ENCODE measurements at regions not wholly inside any gene's neighbourhood (a gene's known extent, or its start where the extent isn't known, plus 50 kb on each side); places are given as distances from the start of the nearest gene placed in this dataset.

DNA sequence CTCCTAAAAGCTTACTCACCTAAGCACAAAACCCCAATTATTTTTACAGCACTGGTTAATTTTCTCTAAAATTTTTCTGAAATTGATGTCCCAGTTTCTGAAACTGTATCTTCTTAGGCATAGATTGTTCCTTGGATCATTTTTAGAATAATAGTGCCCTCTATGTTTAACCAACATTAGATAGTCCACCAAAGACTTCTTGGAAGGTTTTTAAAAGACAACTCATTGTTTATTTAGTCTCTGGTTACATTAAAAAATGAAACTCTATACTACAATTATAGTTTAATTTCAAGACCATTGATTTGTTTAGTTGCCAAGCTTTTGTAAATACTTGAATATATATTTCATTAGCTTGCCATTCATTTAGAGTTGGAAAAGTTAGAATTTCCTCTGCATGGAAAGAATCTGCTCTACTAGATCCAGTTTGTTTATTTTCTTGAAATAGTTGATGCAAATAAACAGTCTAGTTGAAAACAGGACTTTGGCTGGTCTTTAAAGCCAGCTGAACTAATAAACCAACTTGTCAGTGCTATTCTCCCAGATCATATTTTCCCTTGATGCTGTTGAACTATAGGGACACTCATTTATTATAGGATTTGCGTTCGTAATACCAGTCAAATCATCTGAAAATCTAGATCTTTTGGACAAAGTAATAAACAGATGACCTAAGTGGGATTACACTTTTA lies 990.5 kb downstream of the TLE1 start:
- no peaks in the 10 kb centered on the region for H4K20me1 ChIP-seq (ENCODE audit: insufficient read depth, low read length)
- H3K9me2 ChIP-seq (replicated peaks; ENCODE audit: insufficient read depth, low read length) = no peaks in the 10 kb centered on the region
- no peak overlapping the region for H3K4me2 ChIP-seq (ENCODE audit: low read depth, low read length)
- H2AFZ ChIP-seq (ENCODE audit: low read length) = no peak overlapping the region
- H3K4me3 ChIP-seq (ENCODE audit: low read length) = no peak overlapping the region
- H3K4me1 ChIP-seq (ENCODE audit: low read length) = no peaks in the 10 kb centered on the region
- no peak overlapping the region for H3K9ac ChIP-seq (ENCODE audit: low read length)
- no peak overlapping the region for H3K27ac ChIP-seq (ENCODE audit: low read length)
- H3K36me3 ChIP-seq (replicated peaks; ENCODE audit: insufficient read depth, low read length) = no peaks in the 10 kb centered on the region
- no peak for DNase-seq
- H3K79me2 ChIP-seq (ENCODE audit: low read length) = no peaks in the 10 kb centered on the region
- no peak for TF ChIP-seq EZH2phosphoT487 (IDR thresholded peaks at IDR 0.05; ENCODE audit: low read length)
- TF ChIP-seq, protein P1, sequence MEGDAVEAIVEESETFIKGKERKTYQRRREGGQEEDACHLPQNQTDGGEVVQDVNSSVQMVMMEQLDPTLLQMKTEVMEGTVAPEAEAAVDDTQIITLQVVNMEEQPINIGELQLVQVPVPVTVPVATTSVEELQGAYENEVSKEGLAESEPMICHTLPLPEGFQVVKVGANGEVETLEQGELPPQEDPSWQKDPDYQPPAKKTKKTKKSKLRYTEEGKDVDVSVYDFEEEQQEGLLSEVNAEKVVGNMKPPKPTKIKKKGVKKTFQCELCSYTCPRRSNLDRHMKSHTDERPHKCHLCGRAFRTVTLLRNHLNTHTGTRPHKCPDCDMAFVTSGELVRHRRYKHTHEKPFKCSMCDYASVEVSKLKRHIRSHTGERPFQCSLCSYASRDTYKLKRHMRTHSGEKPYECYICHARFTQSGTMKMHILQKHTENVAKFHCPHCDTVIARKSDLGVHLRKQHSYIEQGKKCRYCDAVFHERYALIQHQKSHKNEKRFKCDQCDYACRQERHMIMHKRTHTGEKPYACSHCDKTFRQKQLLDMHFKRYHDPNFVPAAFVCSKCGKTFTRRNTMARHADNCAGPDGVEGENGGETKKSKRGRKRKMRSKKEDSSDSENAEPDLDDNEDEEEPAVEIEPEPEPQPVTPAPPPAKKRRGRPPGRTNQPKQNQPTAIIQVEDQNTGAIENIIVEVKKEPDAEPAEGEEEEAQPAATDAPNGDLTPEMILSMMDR (IDR thresholded peaks at IDR 0.05; ENCODE audit: low read length) = no peak
- no peak for TF ChIP-seq EZH2 (optimal IDR thresholded peaks at IDR 0.05; ENCODE audit: low read depth, low read length)
- H3F3A ChIP-seq (ENCODE audit: insufficient read depth, low read length) = no peaks in the 10 kb centered on the region
- H3K9me3 ChIP-seq (replicated peaks; ENCODE audit: insufficient read depth, low read length) = no peaks in the 10 kb centered on the region
- no peaks in the 10 kb centered on the region for H3K27me3 ChIP-seq (replicated peaks; ENCODE audit: insufficient read depth, low read length)

DNA sequence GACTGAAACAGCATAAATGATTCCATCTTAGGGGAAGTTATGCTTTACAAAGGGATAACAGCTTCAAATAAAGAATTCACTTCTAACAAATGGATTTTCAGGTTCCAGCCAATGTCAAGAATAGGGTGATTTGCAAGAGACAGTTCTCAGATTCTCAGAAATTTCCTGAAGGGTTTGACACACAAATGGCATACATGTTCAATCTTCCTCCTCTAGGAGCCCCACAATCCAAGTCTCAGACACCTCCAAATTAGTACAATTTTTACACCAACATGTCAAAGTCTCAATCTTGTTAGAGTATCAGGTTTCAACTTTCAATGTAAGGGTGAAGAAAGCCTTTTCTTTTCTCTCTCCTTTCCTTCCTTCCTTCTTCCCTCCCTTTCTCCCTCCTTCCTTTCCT lies 996.6 kb downstream of the TLE1 start:
- Histone ChIP-seq H2AFZ (ENCODE audit: low read length) (no peak overlapping the region), H3K4me3 (ENCODE audit: low read length) (no peak overlapping the region), H3K27me3 (replicated peaks; ENCODE audit: insufficient read depth, low read length) (no peaks in the 10 kb centered on the region), H3K9ac (ENCODE audit: low read length) (no peak overlapping the region), H3K9me3 (replicated peaks; ENCODE audit: insufficient read depth, low read length) (no peaks in the 10 kb centered on the region), H3K9me2 (replicated peaks; ENCODE audit: insufficient read depth, low read length) (no peaks in the 10 kb centered on the region), H3K36me3 (replicated peaks; ENCODE audit: insufficient read depth, low read length) (no peaks in the 10 kb centered on the region), H4K20me1 (ENCODE audit: insufficient read depth, low read length) (no peaks in the 10 kb centered on the region), H3K27ac (ENCODE audit: low read length) (no peak overlapping the region), H3F3A (ENCODE audit: insufficient read depth, low read length) (no peaks in the 10 kb centered on the region), H3K79me2 (ENCODE audit: low read length) (no peaks in the 10 kb centered on the region), H3K4me2 (ENCODE audit: low read depth, low read length) (no peak overlapping the region), H3K4me1 (ENCODE audit: low read length) (no peaks in the 10 kb centered on the region)
- TF ChIP-seq, protein P1 (IDR thresholded peaks at IDR 0.05; ENCODE audit: low read length) = no peak
- TF ChIP-seq EZH2phosphoT487 (IDR thresholded peaks at IDR 0.05; ENCODE audit: low read length) (no peak), EZH2 (optimal IDR thresholded peaks at IDR 0.05; ENCODE audit: low read depth, low read length) (no peak)
- DNase-seq = no peak

DNA sequence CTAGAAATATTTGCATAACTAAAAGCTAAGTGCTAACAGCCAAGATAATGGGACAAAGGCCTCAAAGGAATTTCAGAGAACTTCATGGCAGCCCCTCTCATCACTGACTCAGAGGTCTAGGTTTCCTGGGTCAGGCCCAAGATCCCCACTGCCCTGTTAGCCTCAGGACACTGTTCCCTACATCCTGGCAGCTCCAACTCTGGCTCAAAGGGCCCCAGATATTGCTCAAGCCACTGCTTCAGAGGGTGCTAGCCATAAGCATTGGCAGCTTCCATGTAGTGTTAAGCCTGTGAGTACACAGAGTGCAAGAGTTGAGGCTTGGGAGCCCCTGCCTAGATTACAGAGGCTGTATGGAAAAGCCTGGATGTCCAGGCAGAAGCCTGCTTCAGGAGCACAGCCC lies 998.1 kb downstream of the TLE1 start:
- no peaks in the 10 kb centered on the region for H3K27me3 ChIP-seq (replicated peaks; ENCODE audit: insufficient read depth, low read length)
- DNase-seq = no peak
- H3K79me2 ChIP-seq (ENCODE audit: low read length) = no peaks in the 10 kb centered on the region
- no peak overlapping the region for H3K27ac ChIP-seq (ENCODE audit: low read length)
- H3K36me3 ChIP-seq (replicated peaks; ENCODE audit: insufficient read depth, low read length) = no peaks in the 10 kb centered on the region
- H3K4me1 ChIP-seq (ENCODE audit: low read length) = no peaks in the 10 kb centered on the region
- no peak overlapping the region for H3K4me3 ChIP-seq (ENCODE audit: low read length)
- H3K9me2 ChIP-seq (replicated peaks; ENCODE audit: insufficient read depth, low read length) = no peaks in the 10 kb centered on the region
- no peak overlapping the region for H2AFZ ChIP-seq (ENCODE audit: low read length)
- no peaks in the 10 kb centered on the region for H4K20me1 ChIP-seq (ENCODE audit: insufficient read depth, low read length)
- H3K9ac ChIP-seq (ENCODE audit: low read length) = no peak overlapping the region
- no peaks in the 10 kb centered on the region for H3F3A ChIP-seq (ENCODE audit: insufficient read depth, low read length)
- no peak for TF ChIP-seq EZH2phosphoT487 (IDR thresholded peaks at IDR 0.05; ENCODE audit: low read length)
- TF ChIP-seq EZH2 (optimal IDR thresholded peaks at IDR 0.05; ENCODE audit: low read depth, low read length) = no peak
- TF ChIP-seq, protein P1 (IDR thresholded peaks at IDR 0.05; ENCODE audit: low read length) = no peak
- H3K4me2 ChIP-seq (ENCODE audit: low read depth, low read length) = no peak overlapping the region
- H3K9me3 ChIP-seq (replicated peaks; ENCODE audit: insufficient read depth, low read length) = no peaks in the 10 kb centered on the region
